OCI-LY7 (cell line): ENCODE measurements at regions not wholly inside any gene's neighbourhood (a gene's known extent, or its start where the extent isn't known, plus 50 kb on each side); places are given as distances from the start of the nearest gene placed in this dataset.

Experiments used
- BruUV-seq: library from RNA; stranded (reverse); fragments of 400-500 nt; replicated peaks from 2 replicates; lab custom pipeline; 2021; lab: Mats Ljungman, UMichigan
- CTCF ChIA-PET: fragments of 300-600 bp; sonication (Branson Sonifier 250); formaldehyde crosslinking; loops from one replicate; lab custom pipeline; 2022; ENCODE audit warnings: antibody characterized with exemption; ENCODE audit not compliant: unreplicated experiment; lab: Charles Lee
- POLR2A ChIA-PET: fragments of 300-600 bp; sonication (Branson Sonifier 250); formaldehyde crosslinking; loops from one replicate; lab custom pipeline; 2022; ENCODE audit warnings: antibody characterized with exemption; lab: Charles Lee
- DNase-seq: peaks from one replicate; pipeline ENCODE4 v3.0.0-alpha.2; 2015; ENCODE audit warnings: low spot score
- H2AFZ ChIP-seq: fragments of 200-600 bp; sonication (generic), shearing (Covaris generic); 2 replicates; pipeline ENCODE4 v1.6.1; 2014; ENCODE audit warnings: mild to moderate bottlenecking, antibody characterized with exemption, low read length, moderate library complexity
- H3K27ac ChIP-seq: fragments of 200-600 bp; sonication (generic); 2 replicates; pipeline ENCODE4 v1.5.1; 2014; ENCODE audit warnings: mixed run types, low read depth, mild to moderate bottlenecking, moderate library complexity, low read length, inconsistent platforms; ENCODE audit not compliant: poor library complexity, severe bottlenecking
- H3K36me3 ChIP-seq: fragments of 200-600 bp; sonication (generic); 2 replicates; pipeline ENCODE4 v1.6.1; 2014; ENCODE audit warnings: mild to moderate bottlenecking, antibody characterized with exemption, low read length, moderate library complexity, mixed read lengths; ENCODE audit not compliant: insufficient read depth
- H3K4me1 ChIP-seq: fragments of 200-600 bp; sonication (generic); 2 replicates; pipeline ENCODE4 v1.5.1; 2014; ENCODE audit warnings: mild to moderate bottlenecking, low read length; ENCODE audit not compliant: insufficient read depth, poor library complexity, severe bottlenecking
- H3K4me2 ChIP-seq: fragments of 200-600 bp; sonication (generic); 2 replicates; pipeline ENCODE4 v1.6.1; 2014; ENCODE audit warnings: mild to moderate bottlenecking, low read length
- H3K4me3 ChIP-seq: fragments of 200-600 bp; sonication (generic); 2 replicates; pipeline ENCODE4 v1.5.1; 2014; ENCODE audit warnings: mild to moderate bottlenecking, low read depth, low read length; ENCODE audit not compliant: poor library complexity, severe bottlenecking
- H3K79me2 ChIP-seq: fragments of 200-600 bp; sonication (generic); 2 replicates; pipeline ENCODE4 v1.6.1; 2016; ENCODE audit warnings: low read depth, mild to moderate bottlenecking, low read length, moderate library complexity, mixed read lengths; ENCODE audit not compliant: insufficient read depth
- H3K9me2 ChIP-seq: fragments of 200-600 bp; sonication (generic); 2 replicates; pipeline ENCODE4 v1.6.1; 2016; ENCODE audit warnings: mild to moderate bottlenecking, low read length, mixed read lengths; ENCODE audit not compliant: insufficient read depth
- H3K9me3 ChIP-seq: fragments of 200-600 bp; sonication (generic); 2 replicates; pipeline ENCODE4 v1.6.1; 2014; ENCODE audit warnings: mild to moderate bottlenecking, mixed run types, low read length, mixed read lengths
- H4K20me1 ChIP-seq: fragments of 200-600 bp; sonication (generic); 2 replicates; pipeline ENCODE4 v1.6.1; 2014; ENCODE audit warnings: mild to moderate bottlenecking, antibody characterized with exemption, low read length, moderate library complexity, mixed read lengths; ENCODE audit not compliant: insufficient read depth
- EZH2phosphoT487 ChIP-seq: fragments of 200-600 bp; sonication (generic); IDR thresholded peaks from 2 replicates; pipeline ENCODE4 v1.6.1; 2018; ENCODE audit warnings: low read depth, borderline replicate concordance, mild to moderate bottlenecking, mixed run types, antibody characterized with exemption, low read length, moderate library complexity, mixed read lengths
- intact Hi-C: fragments of 100-400 bp; cut with micrococcal nuclease; formaldehyde crosslinking; loops from one replicate; pipeline ENCODE4 v1.10.0; 2022; ENCODE audit not compliant: unreplicated experiment
- TF ChIP-seq, protein P1 (sequence below): fragments of 200-600 bp; sonication (generic); conservative IDR thresholded peaks from 2 replicates; pipeline ENCODE4 v1.5.1; 2014; ENCODE audit warnings: mild to moderate bottlenecking, antibody characterized with exemption, low read length, moderate library complexity, mixed read lengths

GRCh38 chr9:69993110-69993509, 50.5 kb upstream of the MAMDC2 start:
- H3K4me2 ChIP-seq = no peak overlapping the region
- no peaks in the 10 kb centered on the region for H3K9me2 ChIP-seq
- no peaks in the 10 kb centered on the region for H3K79me2 ChIP-seq
- H2AFZ ChIP-seq = no peak overlapping the region
- BruUV-seq = no TSS peak
- ChIA-PET CTCF (no interaction called here), POLR2A (interaction anchor here (0.7 kb wide), 1 partner anchor 77 kb away, joined by 3 read pairs; no protein-coding TSS in a partner anchor)
- H3K36me3 ChIP-seq = no peaks in the 10 kb centered on the region
- no peak for TF ChIP-seq EZH2phosphoT487
- TF ChIP-seq, protein P1, sequence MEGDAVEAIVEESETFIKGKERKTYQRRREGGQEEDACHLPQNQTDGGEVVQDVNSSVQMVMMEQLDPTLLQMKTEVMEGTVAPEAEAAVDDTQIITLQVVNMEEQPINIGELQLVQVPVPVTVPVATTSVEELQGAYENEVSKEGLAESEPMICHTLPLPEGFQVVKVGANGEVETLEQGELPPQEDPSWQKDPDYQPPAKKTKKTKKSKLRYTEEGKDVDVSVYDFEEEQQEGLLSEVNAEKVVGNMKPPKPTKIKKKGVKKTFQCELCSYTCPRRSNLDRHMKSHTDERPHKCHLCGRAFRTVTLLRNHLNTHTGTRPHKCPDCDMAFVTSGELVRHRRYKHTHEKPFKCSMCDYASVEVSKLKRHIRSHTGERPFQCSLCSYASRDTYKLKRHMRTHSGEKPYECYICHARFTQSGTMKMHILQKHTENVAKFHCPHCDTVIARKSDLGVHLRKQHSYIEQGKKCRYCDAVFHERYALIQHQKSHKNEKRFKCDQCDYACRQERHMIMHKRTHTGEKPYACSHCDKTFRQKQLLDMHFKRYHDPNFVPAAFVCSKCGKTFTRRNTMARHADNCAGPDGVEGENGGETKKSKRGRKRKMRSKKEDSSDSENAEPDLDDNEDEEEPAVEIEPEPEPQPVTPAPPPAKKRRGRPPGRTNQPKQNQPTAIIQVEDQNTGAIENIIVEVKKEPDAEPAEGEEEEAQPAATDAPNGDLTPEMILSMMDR = no peak
- no peaks in the 10 kb centered on the region for H4K20me1 ChIP-seq
- no peak for DNase-seq
- H3K27ac ChIP-seq = no peak overlapping the region
- no peak overlapping the region for H3K4me3 ChIP-seq
- no peaks in the 10 kb centered on the region for H3K9me3 ChIP-seq
- H3K4me1 ChIP-seq = no peaks in the 10 kb centered on the region
- intact Hi-C loops = no loop called here
